Vagina (tissue), 2 donors: ENCODE measurements at regions not wholly inside any gene's neighbourhood (a gene's known extent, or its start where the extent isn't known, plus 50 kb on each side); places are given as distances from the start of the nearest gene placed in this dataset.

Source experiments
- DNase-seq, 2 donors: peaks; one replicate each; pipeline ENCODE4 v3.0.0-alpha.2; 2017; ENCODE audit errors: extremely low spot score in 2 of 2
- H3K27ac ChIP-seq: fragments of 200-600 bp; sonication (generic); one replicate; pipeline ENCODE4 v1.5.1; 2019
- H3K27me3 ChIP-seq: fragments of 200-600 bp; sonication (generic); one replicate; pipeline ENCODE4 v1.5.1; 2019
- H3K36me3 ChIP-seq, 2 donors: fragments of 200-600 bp; sonication (generic); one replicate each; pipeline ENCODE4 v1.5.1; 2017 to 2019
- H3K4me1 ChIP-seq: fragments of 200-600 bp; sonication (generic); one replicate; pipeline ENCODE4 v1.5.1; 2019
- H3K4me3 ChIP-seq, 2 donors: fragments of 200-600 bp; sonication (generic); 1 replicate in 1 of 2; 2 replicates in 1 of 2; pipeline ENCODE4 v1.5.1; 2016 to 2019
- H3K9me3 ChIP-seq: fragments of 200-600 bp; sonication (generic); one replicate; pipeline ENCODE4 v1.5.1; 2019
- POLR2A ChIP-seq, 2 donors: fragments of 450-650 bp; IDR thresholded peaks; one replicate each; pipeline ENCODE4 v1.6.1; 2017; ENCODE audit warnings: antibody characterized with exemption in 2 of 2, mild to moderate bottlenecking in 2 of 2, moderate library complexity in 2 of 2
- POLR2AphosphoS5 ChIP-seq, 2 donors: sonication (generic); formaldehyde crosslinking; IDR thresholded peaks; one replicate each; pipeline ENCODE4 v1.9.0; 2017; ENCODE audit warnings: antibody characterized with exemption in 2 of 2, mild to moderate bottlenecking in 2 of 2, low read depth in 1 of 2; ENCODE audit not compliant: insufficient read depth in 1 of 2
- intact Hi-C: fragments of 100-400 bp; cut with DNase I; formaldehyde crosslinking; loops from one replicate; pipeline ENCODE4 v1.15.1; 2023
- TF ChIP-seq, protein P1 (sequence below), 3 experiments: fragments of 450-650 bp in 2 of 3; fragments of 200-600 bp in 1 of 3; sonication (generic) in 1 of 3; IDR thresholded peaks; one replicate each; pipeline ENCODE4 v1.5.1; 2017 to 2019; ENCODE audit warnings: antibody characterized with exemption in 3 of 3, mild to moderate bottlenecking in 2 of 3, moderate library complexity in 2 of 3

- intact Hi-C loops, result no loop called here
- Histone ChIP-seq H3K4me1 (peaks cover 14% of the 10 kb centered on the region), H3K9me3 (no peaks in the 10 kb centered on the region), H3K4me3 (no peak overlapping the region), H3K27me3 (no peaks in the 10 kb centered on the region), H3K36me3 (no peaks in the 10 kb centered on the region), H3K27ac (no peak overlapping the region)
- no peak for DNase-seq
- no peak for TF ChIP-seq POLR2AphosphoS5 (IDR thresholded peaks at IDR 0.05; ENCODE audit: insufficient read depth in 1 of 2, low read depth in 1 of 2)
- TF ChIP-seq, protein P1, sequence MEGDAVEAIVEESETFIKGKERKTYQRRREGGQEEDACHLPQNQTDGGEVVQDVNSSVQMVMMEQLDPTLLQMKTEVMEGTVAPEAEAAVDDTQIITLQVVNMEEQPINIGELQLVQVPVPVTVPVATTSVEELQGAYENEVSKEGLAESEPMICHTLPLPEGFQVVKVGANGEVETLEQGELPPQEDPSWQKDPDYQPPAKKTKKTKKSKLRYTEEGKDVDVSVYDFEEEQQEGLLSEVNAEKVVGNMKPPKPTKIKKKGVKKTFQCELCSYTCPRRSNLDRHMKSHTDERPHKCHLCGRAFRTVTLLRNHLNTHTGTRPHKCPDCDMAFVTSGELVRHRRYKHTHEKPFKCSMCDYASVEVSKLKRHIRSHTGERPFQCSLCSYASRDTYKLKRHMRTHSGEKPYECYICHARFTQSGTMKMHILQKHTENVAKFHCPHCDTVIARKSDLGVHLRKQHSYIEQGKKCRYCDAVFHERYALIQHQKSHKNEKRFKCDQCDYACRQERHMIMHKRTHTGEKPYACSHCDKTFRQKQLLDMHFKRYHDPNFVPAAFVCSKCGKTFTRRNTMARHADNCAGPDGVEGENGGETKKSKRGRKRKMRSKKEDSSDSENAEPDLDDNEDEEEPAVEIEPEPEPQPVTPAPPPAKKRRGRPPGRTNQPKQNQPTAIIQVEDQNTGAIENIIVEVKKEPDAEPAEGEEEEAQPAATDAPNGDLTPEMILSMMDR (IDR thresholded peaks at IDR 0.05), result no peak
- no peak for TF ChIP-seq POLR2A (IDR thresholded peaks at IDR 0.05)
These were observed 102.2 kb downstream of the DIO2 start for GRCh38 chr14:80109055-80109454.

GRCh38 chr14:80108430-80108829, 102.9 kb downstream of the DIO2 start:
- TF ChIP-seq, protein P1 (IDR thresholded peaks at IDR 0.05), result no peak
- TF ChIP-seq POLR2AphosphoS5 (IDR thresholded peaks at IDR 0.05; ENCODE audit: insufficient read depth in 1 of 2, low read depth in 1 of 2) (no peak), POLR2A (IDR thresholded peaks at IDR 0.05) (no peak)
- Histone ChIP-seq H3K27me3 (no peaks in the 10 kb centered on the region), H3K27ac (no peak overlapping the region), H3K9me3 (no peaks in the 10 kb centered on the region), H3K4me1 (peaks cover 14% of the 10 kb centered on the region), H3K4me3 (no peak overlapping the region), H3K36me3 (no peaks in the 10 kb centered on the region)
- DNase-seq, result no peak
- intact Hi-C loops, result no loop called here

DNA sequence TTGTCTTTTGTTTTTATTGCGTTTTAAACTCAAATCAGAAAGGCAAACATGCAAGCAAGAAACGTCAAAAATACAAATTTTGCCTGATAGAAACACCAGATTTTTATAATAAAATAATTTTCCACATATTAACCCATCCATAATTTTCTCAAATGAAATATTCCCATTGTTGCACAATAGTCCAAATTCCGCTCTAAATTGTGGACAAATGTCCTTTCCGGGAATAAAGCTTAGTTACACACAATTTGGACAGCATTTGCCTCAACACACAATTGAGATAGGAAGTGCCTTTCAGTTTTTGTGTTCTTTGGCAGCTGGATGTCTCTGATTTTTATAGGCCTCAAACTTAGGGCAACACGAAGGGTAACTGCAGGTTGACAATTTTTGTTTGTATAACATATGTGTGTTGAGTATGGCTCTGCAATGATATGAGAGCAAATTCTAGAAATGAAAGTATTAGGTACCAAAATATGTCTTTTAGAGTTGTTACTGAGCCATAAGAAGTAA, 105.8 kb downstream of the DIO2 start:
- Histone ChIP-seq H3K4me3 (no peak overlapping the region), H3K36me3 (no peaks in the 10 kb centered on the region), H3K27me3 (no peaks in the 10 kb centered on the region), H3K27ac (no peak overlapping the region), H3K9me3 (no peaks in the 10 kb centered on the region), H3K4me1 (peaks cover 8% of the 10 kb centered on the region)
- intact Hi-C loops, result no loop called here
- DNase-seq, result no peak
- TF ChIP-seq, protein P1 (IDR thresholded peaks at IDR 0.05), result no peak
- TF ChIP-seq POLR2A (IDR thresholded peaks at IDR 0.05), result no peak
- no peak for TF ChIP-seq POLR2AphosphoS5 (IDR thresholded peaks at IDR 0.05; ENCODE audit: insufficient read depth in 1 of 2, low read depth in 1 of 2)

DNA sequence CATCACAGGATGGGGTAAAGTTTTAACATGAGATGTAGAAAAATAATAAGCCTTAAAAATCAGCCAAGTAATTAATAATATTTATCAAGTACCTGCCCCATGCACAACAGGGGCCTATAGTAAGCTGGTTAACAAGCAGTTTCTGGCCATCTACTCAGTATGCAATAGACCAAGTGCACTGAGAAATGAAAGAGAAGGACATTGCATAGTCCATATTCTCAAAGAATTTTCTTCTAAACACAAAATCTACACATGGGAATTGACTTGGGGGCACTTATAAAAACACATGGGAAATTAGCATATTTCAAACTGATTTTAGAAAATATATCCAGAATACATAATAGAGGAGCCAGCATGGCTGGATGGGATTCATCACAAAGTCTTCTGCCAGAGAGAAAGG, 109.5 kb downstream of the DIO2 start:
- no peak overlapping the region for H3K27ac ChIP-seq
- TF ChIP-seq POLR2AphosphoS5 (IDR thresholded peaks at IDR 0.05; ENCODE audit: insufficient read depth in 1 of 2, low read depth in 1 of 2) (no peak), POLR2A (IDR thresholded peaks at IDR 0.05) (no peak)
- TF ChIP-seq, protein P1 (IDR thresholded peaks at IDR 0.05), result no peak
- no peaks in the 10 kb centered on the region for H3K9me3 ChIP-seq
- DNase-seq, result no peak
- no peak overlapping the region for H3K4me3 ChIP-seq
- no peaks in the 10 kb centered on the region for H3K4me1 ChIP-seq
- H3K27me3 ChIP-seq, result no peaks in the 10 kb centered on the region
- intact Hi-C loops, result no loop called here
- no peaks in the 10 kb centered on the region for H3K36me3 ChIP-seq

DNA sequence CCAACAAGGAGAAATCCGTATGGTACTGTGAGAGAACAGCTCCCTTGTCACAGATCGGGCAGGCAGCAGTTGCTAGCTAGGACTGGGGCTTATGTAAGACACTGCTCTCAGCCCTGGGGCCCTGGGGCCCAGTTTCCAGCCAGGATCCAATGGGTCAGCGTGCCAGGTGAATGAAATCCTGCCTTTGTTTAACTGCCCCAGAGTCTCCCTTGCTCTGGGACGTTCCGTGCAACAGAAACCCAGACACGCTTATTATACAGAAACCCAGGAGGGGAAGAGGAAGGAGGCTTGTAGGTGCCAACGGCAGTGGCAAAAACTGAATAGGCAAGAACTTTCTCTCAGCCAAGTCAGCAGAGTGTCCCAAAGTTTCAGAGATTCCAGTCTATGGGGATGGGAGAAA, 110.6 kb downstream of the DIO2 start:
- Histone ChIP-seq H3K27ac (no peak overlapping the region), H3K36me3 (no peaks in the 10 kb centered on the region)
- DNase-seq, result no peak

More for the DNA sequence above, 110.6 kb downstream of the DIO2 start:
- Histone ChIP-seq H3K4me3 (no peak overlapping the region), H3K9me3 (no peaks in the 10 kb centered on the region), H3K27me3 (no peaks in the 10 kb centered on the region), H3K4me1 (no peaks in the 10 kb centered on the region)
- TF ChIP-seq, protein P1 (IDR thresholded peaks at IDR 0.05), result no peak
- TF ChIP-seq POLR2AphosphoS5 (IDR thresholded peaks at IDR 0.05; ENCODE audit: insufficient read depth in 1 of 2, low read depth in 1 of 2), result no peak
- no peak for TF ChIP-seq POLR2A (IDR thresholded peaks at IDR 0.05)
- intact Hi-C loops, result no loop called here
